ENCODE measurements at regions not wholly inside any gene's neighbourhood (a gene's known extent, or its start where the extent isn't known, plus 50 kb on each side); places are given as distances from the start of the nearest gene placed in this dataset.

GRCh38 chr5:29944327-29944726, 1249.2 kb upstream of the CDH6 start:
- no peak for DNase-seq

DNA sequence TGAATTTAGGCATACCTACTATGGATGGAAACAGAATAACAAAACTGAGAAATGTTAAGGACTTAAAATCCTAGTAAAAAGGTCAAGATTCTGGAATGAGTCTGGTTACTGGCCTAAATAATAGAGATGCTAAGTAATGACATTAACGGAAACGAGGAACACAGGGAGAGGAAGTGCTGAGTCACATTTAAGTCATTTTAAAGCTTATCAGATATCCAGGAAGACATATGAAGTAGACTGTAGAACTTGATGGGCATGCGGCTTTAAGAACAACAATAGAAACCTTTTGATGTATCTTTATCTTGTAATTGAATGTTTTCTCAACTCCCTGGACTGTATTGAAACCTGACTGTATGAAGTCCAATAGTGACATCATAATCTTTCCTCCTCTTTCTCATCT, 1251.4 kb upstream of the CDH6 start:
- no peak for DNase-seq

- DNase-seq, result no peak
These were observed 1253.5 kb upstream of the CDH6 start for GRCh38 chr5:29939988-29940387.

DNA sequence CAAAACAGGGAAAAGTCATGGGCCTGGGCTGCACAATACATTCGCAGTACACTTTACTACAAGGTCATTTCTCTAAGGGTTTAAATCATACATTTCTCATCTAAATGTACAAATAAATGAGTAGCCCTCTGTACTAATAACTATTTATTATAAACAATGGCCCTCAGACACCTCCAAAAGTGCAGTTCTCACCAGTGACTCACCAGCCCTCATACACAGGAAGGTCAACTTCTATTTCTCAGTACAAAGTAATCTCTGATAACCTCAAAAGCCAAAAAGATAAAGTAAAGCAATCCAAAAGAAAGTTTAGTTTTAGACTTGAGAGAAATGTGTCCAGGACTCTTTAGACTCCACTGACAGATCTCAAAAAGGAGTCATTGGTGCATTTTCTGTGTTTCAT, 1258.1 kb upstream of the CDH6 start:
- no peak for DNase-seq

GRCh38 chr5:29930316-29930715, 1263.2 kb upstream of the CDH6 start:
- DNase-seq, result no peak

GRCh38 chr5:29924107-29924506, 1269.4 kb upstream of the CDH6 start:
- no peak for DNase-seq

DNA sequence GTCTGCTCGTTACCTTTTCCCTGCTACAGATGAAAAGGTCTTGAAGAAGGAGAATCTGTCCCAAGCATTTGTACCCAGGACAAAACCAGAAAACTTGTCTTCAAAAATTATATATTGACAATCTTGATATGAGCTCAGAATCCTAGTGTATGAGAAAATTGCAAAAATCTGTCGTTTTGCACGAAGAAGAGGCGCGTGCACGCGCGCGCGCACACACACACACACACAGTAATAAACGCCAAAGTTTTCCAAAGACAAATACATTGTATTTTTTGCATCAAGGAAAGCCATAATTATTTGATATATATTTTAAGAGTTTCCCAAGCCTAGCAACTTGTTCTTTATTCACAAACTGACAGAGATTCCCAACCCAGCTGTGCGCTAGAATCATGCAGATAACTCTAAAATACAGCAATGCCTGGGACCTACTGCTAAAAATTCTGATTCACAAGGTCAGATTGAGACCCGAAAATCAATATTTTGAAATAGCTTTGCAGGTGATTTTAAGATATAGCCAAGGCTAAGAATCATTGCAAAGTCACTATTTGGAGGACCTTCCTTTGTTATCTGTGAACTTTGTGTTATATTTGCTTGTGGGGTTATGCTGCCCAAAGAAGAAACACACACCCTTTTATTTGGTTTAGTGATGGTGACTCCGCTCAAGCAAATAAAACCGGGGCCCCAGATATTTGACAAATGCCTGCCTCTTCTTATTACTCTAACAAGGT, 1287.7 kb upstream of the CDH6 start:
- DNase-seq, result no peak

GRCh38 chr5:29902859-29903258, 1290.6 kb upstream of the CDH6 start:
- DNase-seq, result no peak

GRCh38 chr5:29899583-29899982, 1293.9 kb upstream of the CDH6 start:
- DNase-seq, result no peak

DNA sequence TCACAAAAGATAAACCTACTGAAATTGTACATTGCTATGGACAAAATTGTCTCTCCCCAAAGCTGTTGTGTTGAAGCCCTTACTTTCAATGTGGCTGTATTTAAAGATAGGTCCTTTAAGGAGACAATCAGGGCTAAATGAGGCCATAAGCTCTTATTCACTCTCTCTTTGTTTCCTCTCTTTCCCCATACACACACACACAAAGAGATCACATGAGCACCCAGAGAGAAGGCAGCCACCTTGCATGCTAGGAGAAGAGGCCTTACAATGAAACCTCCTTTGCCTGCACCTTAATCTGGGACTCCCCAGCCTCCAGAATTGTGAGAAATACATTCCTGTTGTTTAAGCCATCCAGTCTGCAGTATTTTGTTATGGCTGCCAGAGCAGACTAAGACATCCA, 1295.6 kb upstream of the CDH6 start:
- DNase-seq, result no peak

DNA sequence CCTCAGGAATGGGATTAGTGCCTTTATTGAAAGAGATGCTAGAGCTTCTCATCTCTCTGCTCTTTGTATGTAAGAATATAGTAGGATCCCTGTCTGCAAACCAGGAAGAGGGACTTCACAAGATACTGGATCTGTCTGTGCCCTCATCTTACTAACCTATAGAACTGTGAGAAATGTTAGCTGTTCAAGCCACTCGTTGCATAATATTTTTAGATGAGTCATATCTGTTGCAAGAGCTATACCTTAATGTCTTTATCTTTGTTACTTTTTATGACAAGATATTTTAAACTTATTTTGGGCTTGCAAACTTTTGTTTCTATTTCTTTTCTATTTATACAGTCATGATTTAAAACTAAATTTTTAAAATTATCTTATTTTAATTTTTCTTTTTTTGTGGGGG, 1296.8 kb upstream of the CDH6 start:
- no peak for DNase-seq

- no peak for DNase-seq
These were observed 1298.8 kb upstream of the CDH6 start for GRCh38 chr5:29894668-29895067.

DNA sequence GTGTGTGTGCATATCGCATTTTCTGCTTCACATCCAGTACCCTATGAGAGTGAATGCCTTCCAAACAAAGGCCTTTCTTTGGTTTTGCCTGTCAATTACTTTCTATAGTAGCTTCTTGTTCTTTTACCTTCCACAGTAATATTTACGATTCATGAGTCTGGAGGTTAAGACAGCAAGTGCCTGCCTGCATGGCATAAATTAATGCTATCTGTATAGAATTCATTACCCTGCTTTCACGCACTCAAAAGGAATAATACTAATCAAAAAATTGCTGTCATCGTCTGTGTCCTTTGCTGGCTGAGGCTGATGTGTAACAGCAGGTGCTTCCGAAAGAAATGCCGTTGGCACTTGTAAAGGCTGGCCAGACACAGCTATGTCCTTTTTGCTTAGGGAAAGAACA, 1304.4 kb upstream of the CDH6 start:
- DNase-seq, result no peak

DNA sequence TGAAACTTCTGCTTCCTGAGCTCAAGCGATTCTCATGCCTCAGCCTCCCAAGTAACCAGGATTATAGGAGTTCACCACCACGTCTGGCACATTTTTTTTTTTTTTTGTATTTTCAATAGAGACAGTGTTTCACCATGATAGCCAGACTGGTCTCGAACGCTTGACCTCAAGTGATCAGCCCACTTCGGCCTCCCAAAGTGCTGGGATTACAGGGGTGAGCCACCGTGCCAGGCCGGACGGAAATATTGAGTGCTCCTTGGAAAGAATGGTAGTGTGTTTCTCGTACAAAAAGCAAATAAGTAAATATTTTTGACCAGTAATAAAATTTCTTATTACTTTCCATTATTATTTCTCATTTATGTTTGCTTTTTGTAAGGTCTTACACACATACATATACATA, 1307.9 kb upstream of the CDH6 start:
- no peak for DNase-seq

- DNase-seq, result no peak
These were observed 1311.5 kb upstream of the CDH6 start for GRCh38 chr5:29882036-29882435.

DNA sequence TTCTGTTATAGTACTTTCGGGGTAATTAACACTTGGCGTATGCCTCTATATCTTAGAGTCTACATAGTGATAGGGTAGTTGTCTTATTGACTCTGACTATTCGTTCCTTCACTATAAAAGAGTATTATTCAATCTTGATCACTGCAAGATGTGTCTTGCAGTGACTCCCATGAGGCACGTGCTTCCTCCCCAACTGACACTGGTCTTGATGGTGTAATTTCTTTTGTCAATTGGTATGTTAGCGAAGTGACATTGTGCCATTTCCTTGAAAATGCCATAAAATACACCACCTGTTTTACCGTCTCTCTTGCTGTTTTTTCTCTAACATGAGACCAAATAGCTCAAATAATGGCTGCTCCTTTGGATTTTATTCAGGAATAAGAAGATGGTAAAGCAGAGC, 1314.1 kb upstream of the CDH6 start:
- no peak for DNase-seq

DNA sequence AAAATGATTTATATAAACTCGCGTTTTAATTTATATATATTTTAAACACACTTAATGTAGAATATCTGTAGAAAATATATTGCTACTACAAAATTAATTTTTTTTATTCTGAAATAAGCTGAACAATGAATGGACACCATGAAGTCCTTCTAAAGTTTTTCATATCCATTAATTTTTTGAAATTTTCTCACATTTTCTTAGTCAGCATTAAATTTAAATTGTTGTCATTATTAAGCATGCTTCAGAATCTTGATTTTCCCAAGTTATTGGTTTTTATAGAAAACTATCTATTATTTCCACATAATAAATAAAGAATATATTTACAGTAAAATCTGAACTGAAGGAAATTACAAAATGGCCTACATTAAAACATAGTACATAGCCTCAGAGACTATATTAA, 1314.9 kb upstream of the CDH6 start:
- no peak for DNase-seq

GRCh38 chr5:29867155-29867554, 1326.3 kb upstream of the CDH6 start:
- DNase-seq, result no peak

GRCh38 chr5:29853711-29854220, 1339.7 kb upstream of the CDH6 start:
- DNase-seq, result no peak

DNA sequence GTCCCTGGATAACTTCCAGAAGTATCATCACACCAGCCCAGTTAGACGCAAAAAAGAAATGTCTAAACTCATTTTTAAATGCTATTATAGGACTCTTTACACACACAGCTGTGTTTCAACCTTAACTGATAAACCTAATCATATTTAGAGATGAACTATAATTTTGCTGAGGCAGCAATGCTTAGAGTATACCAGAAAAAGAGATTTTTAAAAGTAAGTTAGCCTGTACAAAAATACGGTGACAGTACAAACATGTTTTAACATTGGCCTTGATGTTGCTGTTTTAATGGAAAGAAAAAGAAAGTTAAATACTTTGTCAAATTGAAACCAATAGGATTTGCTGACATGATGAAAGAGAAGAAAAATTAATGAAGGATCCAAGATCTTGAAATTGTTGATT, 1341.2 kb upstream of the CDH6 start:
- DNase-seq, result no peak

GRCh38 chr5:29845206-29845605, 1348.3 kb upstream of the CDH6 start:
- no peak for DNase-seq

- no peak for DNase-seq
These were observed 1360.1 kb upstream of the CDH6 start for GRCh38 chr5:29833394-29833793.

- DNase-seq, result no peak
These were observed 1371.0 kb upstream of the CDH6 start for GRCh38 chr5:29822521-29822920.

GRCh38 chr5:29811914-29812679, 1381.4 kb upstream of the CDH6 start:
- DNase-seq, result no peak

Data from occipital lobe (tissue), 1 donor.